HCT116 (cell line): ENCODE measurements at regions not wholly inside any gene's neighbourhood (a gene's known extent, or its start where the extent isn't known, plus 50 kb on each side); places are given as distances from the start of the nearest gene placed in this dataset.

Experiments
- ATAC-seq: fragments of 200-7000 bp; cut with Tn5 transposase; 2 replicates; pipeline ENCODE4 v1.9.1; 2020; ENCODE audit warnings: mild to moderate bottlenecking, moderate library complexity
- BruUV-seq: library from RNA; stranded (reverse); fragments of 400-500 nt; replicated peaks from 2 replicates; lab custom pipeline; 2021; lab: Mats Ljungman, UMichigan
- CTCF ChIA-PET: fragments of 300-600 bp; sonication (Branson Sonifier 250); formaldehyde crosslinking; loops from one replicate; lab custom pipeline; 2021; ENCODE audit warnings: antibody characterized with exemption; lab: Charles Lee
- POLR2A ChIA-PET: fragments of 300-600, 350-600 bp; sonication (Branson Sonifier 250); formaldehyde crosslinking; loops from one replicate; lab custom pipeline; 2021; ENCODE audit warnings: antibody characterized with exemption; lab: Charles Lee
- RAD21 ChIA-PET, 2 experiments: fragments of 300-600 bp; sonication (Branson Sonifier 250); formaldehyde crosslinking; loops; one replicate each; lab custom pipeline; 2023; ENCODE audit warnings: low total read pairs in 2 of 2; ENCODE audit not compliant: uncharacterized antibody in 2 of 2, unreplicated experiment in 2 of 2, low non-redundant PET in 1 of 2; lab: Charles Lee
- DNase-seq: peaks from one replicate; pipeline ENCODE4 v3.0.0-alpha.2; 2010; ENCODE audit warnings: low read depth, low spot score
- H2AFZ ChIP-seq: fragments of 200-600 bp; shearing (Covaris generic), sonication (generic); 2 replicates; pipeline ENCODE4 v1.6.1; 2017; ENCODE audit warnings: low read depth, mixed run types, mixed read lengths, antibody characterized with exemption, low read length; ENCODE audit not compliant: poor library complexity, severe bottlenecking
- H3K27ac ChIP-seq: 2 replicates; pipeline ENCODE4 v1.5.1; 2012; ENCODE audit warnings: low read depth, low read length
- H3K27me3 ChIP-seq: fragments of 200-600 bp; sonication (generic); 2 replicates; pipeline ENCODE4 v1.6.1; 2016; ENCODE audit warnings: mixed run types, low read length, mixed read lengths; ENCODE audit not compliant: insufficient read depth
- H3K36me3 ChIP-seq, 2 experiments: fragments of 200-500 bp in 1 of 2; fragments of 200-600 bp in 1 of 2; sonication (Bioruptor generic) in 1 of 2; sonication (generic) in 1 of 2; 2 replicates each; pipeline versions ENCODE4 v1.5.1 to v1.6.1; 2014 to 2016; ENCODE audit warnings: low read length in 2 of 2, inconsistent platforms in 1 of 2, mixed read lengths in 1 of 2, mixed run types in 1 of 2; ENCODE audit not compliant: insufficient read depth in 2 of 2, control insufficient read depth in 1 of 2
- H3K4me1 ChIP-seq, 2 experiments: fragments of 200-600 bp in 1 of 2; sonication (generic) in 1 of 2; 2 replicates each; pipeline versions ENCODE4 v1.5.1 to v1.6.1; 2012 to 2017; ENCODE audit warnings: low read length in 2 of 2, inconsistent platforms in 1 of 2, mild to moderate bottlenecking in 1 of 2, mixed read lengths in 1 of 2, mixed run types in 1 of 2, moderate library complexity in 1 of 2; ENCODE audit not compliant: insufficient read depth in 2 of 2, control insufficient read depth in 1 of 2
- H3K4me2 ChIP-seq: fragments of 200-600 bp; sonication (generic); 2 replicates; pipeline ENCODE4 v1.6.1; 2017; ENCODE audit warnings: mixed run types, low read length, mixed read lengths
- H3K4me3 ChIP-seq, 2 experiments: fragments of 200-600 bp in 1 of 2; sonication (generic) in 1 of 2; replicated peaks in 1 of 2; 2 replicates each; pipeline ENCODE4 v1.5.1; 2011 to 2016; ENCODE audit warnings: low read length in 2 of 2, control low read depth in 1 of 2, low read depth in 1 of 2, mild to moderate bottlenecking in 1 of 2, mixed read lengths in 1 of 2, mixed run types in 1 of 2
- H3K79me2 ChIP-seq: fragments of 200-600 bp; sonication (generic); 2 replicates; pipeline ENCODE4 v1.6.1; 2017; ENCODE audit warnings: mild to moderate bottlenecking, mixed run types, low read length, moderate library complexity, mixed read lengths; ENCODE audit not compliant: insufficient read depth
- H3K9ac ChIP-seq: fragments of 200-600 bp; sonication (generic); 2 replicates; pipeline ENCODE4 v1.6.1; 2016; ENCODE audit warnings: low read length, mixed read lengths
- H3K9me2 ChIP-seq: fragments of 200-600 bp; sonication (generic), shearing (Covaris generic); 2 replicates; pipeline ENCODE4 v1.6.1; 2017; ENCODE audit warnings: mixed run types, mild to moderate bottlenecking, moderate library complexity; ENCODE audit not compliant: insufficient read depth
- H3K9me3 ChIP-seq, 2 experiments: fragments of 200-500 bp in 1 of 2; fragments of 200-600 bp in 1 of 2; sonication (Bioruptor generic) in 1 of 2; sonication (generic) in 1 of 2; 2 replicates each; pipeline ENCODE4 v1.6.1; 2014 to 2017; ENCODE audit warnings: low read length in 2 of 2, mixed read lengths in 2 of 2, inconsistent platforms in 1 of 2, low read depth in 1 of 2, mild to moderate bottlenecking in 1 of 2, mixed run types in 1 of 2, moderate library complexity in 1 of 2; ENCODE audit not compliant: control insufficient read depth in 1 of 2, insufficient read depth in 1 of 2
- H4K20me1 ChIP-seq: fragments of 200-600 bp; sonication (generic), shearing (Covaris generic); 2 replicates; pipeline ENCODE4 v1.6.1; 2017; ENCODE audit warnings: mixed run types, mild to moderate bottlenecking, moderate library complexity; ENCODE audit not compliant: insufficient read depth
- ATF3 ChIP-seq: IDR thresholded peaks from 2 replicates; pipeline ENCODE4 v1.6.1; 2012
- CEBPB ChIP-seq: IDR thresholded peaks from 2 replicates; pipeline ENCODE4 v1.6.1; 2012; ENCODE audit warnings: low read depth
- EGR1 ChIP-seq: IDR thresholded peaks from 2 replicates; pipeline ENCODE4 v1.6.1; 2012; ENCODE audit warnings: low read depth
- ELF1 ChIP-seq: IDR thresholded peaks from 2 replicates; pipeline ENCODE4 v1.6.1; 2012; ENCODE audit warnings: low read depth, borderline replicate concordance
- EZH2 ChIP-seq: fragments of 200-600 bp; sonication (generic); IDR thresholded peaks from 2 replicates; pipeline ENCODE4 v1.6.1; 2017; ENCODE audit warnings: antibody characterized with exemption, mixed run types
- EZH2phosphoT487 ChIP-seq: fragments of 200-600 bp; IDR thresholded peaks from 2 replicates; pipeline ENCODE4 v1.6.1; 2018; ENCODE audit warnings: antibody characterized with exemption, borderline replicate concordance
- FOSL1 ChIP-seq: IDR thresholded peaks from 2 replicates; pipeline ENCODE4 v1.6.1; 2012; ENCODE audit warnings: low read depth
- JUND ChIP-seq: IDR thresholded peaks from 2 replicates; pipeline ENCODE4 v1.6.1; 2012
- POLR2AphosphoS5 ChIP-seq: IDR thresholded peaks from 2 replicates; pipeline ENCODE4 v1.6.1; 2011; ENCODE audit warnings: mild to moderate bottlenecking, low read depth, low read length, moderate library complexity
- RAD21 ChIP-seq: IDR thresholded peaks from 2 replicates; pipeline ENCODE4 v1.6.1; 2012; ENCODE audit warnings: low read depth, mild to moderate bottlenecking
- SIN3A ChIP-seq: IDR thresholded peaks from 2 replicates; pipeline ENCODE4 v1.6.1; 2012; ENCODE audit warnings: low read depth
- TCF7L2 ChIP-seq: IDR thresholded peaks from 2 replicates; pipeline ENCODE4 v1.7.0; 2011; ENCODE audit warnings: borderline replicate concordance, inconsistent platforms; ENCODE audit not compliant: insufficient read depth, insufficient read length; ENCODE audit errors: extremely low read depth
- YY1 ChIP-seq: IDR thresholded peaks from 2 replicates; pipeline ENCODE4 v1.6.1; 2011; ENCODE audit warnings: low read length, low read depth, moderate library complexity, mild to moderate bottlenecking; ENCODE audit not compliant: insufficient replicate concordance; ENCODE audit errors: extremely low read depth
- intact Hi-C: fragments of 100-400 bp; cut with micrococcal nuclease; formaldehyde crosslinking; loops from 2 replicates; pipeline ENCODE4 v1.10.0; 2022
- TF ChIP-seq, protein P1 (sequence below): IDR thresholded peaks from 2 replicates; pipeline ENCODE4 v1.6.1; 2012

DNA sequence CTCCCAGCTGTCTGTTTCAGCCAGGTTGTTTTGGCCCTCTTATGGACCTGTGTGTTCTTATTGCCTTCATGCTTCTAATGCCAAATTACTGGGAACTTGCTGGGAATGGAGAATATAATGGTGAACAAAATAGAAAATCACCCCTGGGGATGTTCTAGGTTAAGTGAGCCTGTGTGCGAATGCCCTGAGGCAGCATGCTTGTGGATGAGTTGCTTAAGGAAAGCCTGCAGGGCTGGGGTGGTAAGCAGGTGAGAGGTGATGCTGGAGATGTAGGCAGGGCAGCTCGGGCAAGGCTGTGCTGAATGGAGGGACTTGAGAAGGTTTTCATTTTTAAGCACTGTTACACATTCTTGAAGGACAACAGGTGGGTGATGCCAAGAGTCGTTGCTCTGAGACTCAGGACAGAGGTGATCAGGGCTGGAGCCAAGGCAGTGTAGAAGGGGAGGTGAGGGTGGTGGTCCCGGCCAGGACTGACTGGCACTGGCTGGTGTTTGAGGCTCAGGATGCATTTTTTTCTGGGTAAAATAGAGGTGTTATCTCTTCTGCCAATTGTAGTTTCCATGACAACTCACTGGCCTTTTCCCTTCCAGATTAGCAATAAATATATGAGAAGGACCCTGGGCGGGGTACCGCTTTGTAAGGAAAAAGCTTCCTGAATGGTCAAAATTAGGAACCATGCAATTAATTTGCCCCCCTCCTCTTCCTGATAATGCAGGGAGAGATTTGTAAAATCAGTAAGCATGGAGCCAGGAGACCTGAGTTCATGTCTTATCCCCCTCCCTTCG is 342.8 kb downstream of the ICE1 start:
- ChIA-PET CTCF (no interaction called here), POLR2A (no interaction called here), RAD21 (no interaction called here)
- ATAC-seq (no peak), DNase-seq (no peak)
- no peak overlapping the region for H3K4me2 ChIP-seq
- H3K9me3 ChIP-seq: no peaks in the 10 kb centered on the region
- no peaks in the 10 kb centered on the region for H3K79me2 ChIP-seq
- H4K20me1 ChIP-seq: no peaks in the 10 kb centered on the region; the same call in 1 of the 2 replicates
- TF ChIP-seq TCF7L2 (no peak), RAD21 (no peak), YY1 (no peak), SIN3A (no peak), JUND (no peak), EZH2phosphoT487 (no peak), ATF3 (no peak), EGR1 (no peak), EZH2 (no peak), CEBPB (no peak), ELF1 (no peak), POLR2AphosphoS5 (no peak), FOSL1 (no peak)
- TF ChIP-seq, protein P1, sequence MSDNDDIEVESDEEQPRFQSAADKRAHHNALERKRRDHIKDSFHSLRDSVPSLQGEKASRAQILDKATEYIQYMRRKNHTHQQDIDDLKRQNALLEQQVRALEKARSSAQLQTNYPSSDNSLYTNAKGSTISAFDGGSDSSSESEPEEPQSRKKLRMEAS: no peak
- intact Hi-C loops: no loop called here
- no peak overlapping the region for H3K9ac ChIP-seq
- H3K36me3 ChIP-seq: no peaks in the 10 kb centered on the region
- no peak overlapping the region for H2AFZ ChIP-seq
- no peak overlapping the region for H3K27ac ChIP-seq
- no peaks in the 10 kb centered on the region for H3K27me3 ChIP-seq
- no peak overlapping the region for H3K4me3 ChIP-seq
- no peaks in the 10 kb centered on the region for H3K4me1 ChIP-seq
- H3K9me2 ChIP-seq: no peaks in the 10 kb centered on the region
- no TSS peak for BruUV-seq
